ENCODE measurements at regions not wholly inside any gene's neighbourhood (a gene's known extent, or its start where the extent isn't known, plus 50 kb on each side); places are given as distances from the start of the nearest gene placed in this dataset.

DNA sequence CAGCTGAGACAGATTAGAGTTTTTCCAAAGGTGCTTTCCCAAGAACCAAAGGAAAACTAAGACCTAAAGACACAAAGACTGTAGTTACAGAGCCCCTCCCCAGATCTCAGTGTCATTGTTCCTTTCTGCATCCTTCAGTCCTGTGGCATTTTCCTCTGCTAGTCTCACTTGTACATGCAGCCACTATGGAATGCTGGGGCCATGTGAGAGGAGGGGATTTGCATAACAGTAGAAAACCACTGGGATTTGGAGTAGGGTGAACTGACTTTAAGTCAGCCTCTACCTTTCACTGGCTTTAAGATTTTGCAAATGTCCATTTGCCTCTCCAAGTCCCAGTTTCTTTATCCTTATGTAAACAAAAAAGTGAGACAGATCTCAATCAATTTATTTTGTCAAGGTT, 119.4 kb upstream of the F3 start:
- TF ChIP-seq, protein P1, sequence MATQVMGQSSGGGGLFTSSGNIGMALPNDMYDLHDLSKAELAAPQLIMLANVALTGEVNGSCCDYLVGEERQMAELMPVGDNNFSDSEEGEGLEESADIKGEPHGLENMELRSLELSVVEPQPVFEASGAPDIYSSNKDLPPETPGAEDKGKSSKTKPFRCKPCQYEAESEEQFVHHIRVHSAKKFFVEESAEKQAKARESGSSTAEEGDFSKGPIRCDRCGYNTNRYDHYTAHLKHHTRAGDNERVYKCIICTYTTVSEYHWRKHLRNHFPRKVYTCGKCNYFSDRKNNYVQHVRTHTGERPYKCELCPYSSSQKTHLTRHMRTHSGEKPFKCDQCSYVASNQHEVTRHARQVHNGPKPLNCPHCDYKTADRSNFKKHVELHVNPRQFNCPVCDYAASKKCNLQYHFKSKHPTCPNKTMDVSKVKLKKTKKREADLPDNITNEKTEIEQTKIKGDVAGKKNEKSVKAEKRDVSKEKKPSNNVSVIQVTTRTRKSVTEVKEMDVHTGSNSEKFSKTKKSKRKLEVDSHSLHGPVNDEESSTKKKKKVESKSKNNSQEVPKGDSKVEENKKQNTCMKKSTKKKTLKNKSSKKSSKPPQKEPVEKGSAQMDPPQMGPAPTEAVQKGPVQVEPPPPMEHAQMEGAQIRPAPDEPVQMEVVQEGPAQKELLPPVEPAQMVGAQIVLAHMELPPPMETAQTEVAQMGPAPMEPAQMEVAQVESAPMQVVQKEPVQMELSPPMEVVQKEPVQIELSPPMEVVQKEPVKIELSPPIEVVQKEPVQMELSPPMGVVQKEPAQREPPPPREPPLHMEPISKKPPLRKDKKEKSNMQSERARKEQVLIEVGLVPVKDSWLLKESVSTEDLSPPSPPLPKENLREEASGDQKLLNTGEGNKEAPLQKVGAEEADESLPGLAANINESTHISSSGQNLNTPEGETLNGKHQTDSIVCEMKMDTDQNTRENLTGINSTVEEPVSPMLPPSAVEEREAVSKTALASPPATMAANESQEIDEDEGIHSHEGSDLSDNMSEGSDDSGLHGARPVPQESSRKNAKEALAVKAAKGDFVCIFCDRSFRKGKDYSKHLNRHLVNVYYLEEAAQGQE (IDR thresholded peaks at IDR 0.05; ENCODE audit: insufficient read depth in 1 of 2, low read depth in 2 of 2, low read length in 2 of 2): no peak
- TF ChIP-seq POLR2AphosphoS5 (IDR thresholded peaks at IDR 0.05; ENCODE audit: low read depth, low read length) (no peak), SIN3A (IDR thresholded peaks at IDR 0.05; ENCODE audit: borderline replicate concordance, insufficient read depth, low read length) (no peak), FOXP2 (optimal IDR thresholded peaks at IDR 0.05; ENCODE audit: borderline replicate concordance, extremely low read depth, extremely low read length, insufficient read depth) (no peak), TAF1 (IDR thresholded peaks at IDR 0.05; ENCODE audit: borderline replicate concordance, insufficient read depth, low read length) (no peak)

- no peak for TF ChIP-seq SIN3A (IDR thresholded peaks at IDR 0.05; ENCODE audit: borderline replicate concordance, insufficient read depth, low read length)
- TF ChIP-seq TAF1 (IDR thresholded peaks at IDR 0.05; ENCODE audit: borderline replicate concordance, insufficient read depth, low read length): no peak
- TF ChIP-seq, protein P1 (IDR thresholded peaks at IDR 0.05; ENCODE audit: insufficient read depth in 1 of 2, low read depth in 2 of 2, low read length in 2 of 2): no peak
- no peak for TF ChIP-seq POLR2AphosphoS5 (IDR thresholded peaks at IDR 0.05; ENCODE audit: low read depth, low read length)
- no peak for TF ChIP-seq FOXP2 (optimal IDR thresholded peaks at IDR 0.05; ENCODE audit: borderline replicate concordance, extremely low read depth, extremely low read length, insufficient read depth)
Observed at GRCh38 chr1:94660258-94660657, 118.7 kb upstream of the F3 start.

DNA sequence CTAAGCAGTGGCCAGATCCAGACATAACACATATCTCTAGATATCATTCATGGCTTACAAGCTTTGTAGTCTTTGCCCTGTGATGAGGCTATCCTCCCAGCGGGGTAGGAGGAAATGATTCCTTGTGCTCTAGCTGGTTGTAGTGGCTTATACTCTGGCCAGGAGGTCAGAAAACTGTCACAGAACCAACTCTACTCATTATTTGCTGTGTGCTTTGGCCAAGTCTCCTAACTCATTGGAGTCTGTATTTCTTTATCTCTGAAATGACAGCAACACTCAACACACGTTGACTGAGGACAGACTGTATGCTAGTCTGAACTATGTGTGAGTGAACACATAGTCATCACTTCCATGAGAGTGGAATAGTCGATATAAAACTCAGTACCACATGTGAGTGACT, 116.7 kb upstream of the F3 start:
- TF ChIP-seq, protein P1 (IDR thresholded peaks at IDR 0.05; ENCODE audit: insufficient read depth in 1 of 2, low read depth in 2 of 2, low read length in 2 of 2): no peak
- no peak for TF ChIP-seq TAF1 (IDR thresholded peaks at IDR 0.05; ENCODE audit: borderline replicate concordance, insufficient read depth, low read length)

DNA sequence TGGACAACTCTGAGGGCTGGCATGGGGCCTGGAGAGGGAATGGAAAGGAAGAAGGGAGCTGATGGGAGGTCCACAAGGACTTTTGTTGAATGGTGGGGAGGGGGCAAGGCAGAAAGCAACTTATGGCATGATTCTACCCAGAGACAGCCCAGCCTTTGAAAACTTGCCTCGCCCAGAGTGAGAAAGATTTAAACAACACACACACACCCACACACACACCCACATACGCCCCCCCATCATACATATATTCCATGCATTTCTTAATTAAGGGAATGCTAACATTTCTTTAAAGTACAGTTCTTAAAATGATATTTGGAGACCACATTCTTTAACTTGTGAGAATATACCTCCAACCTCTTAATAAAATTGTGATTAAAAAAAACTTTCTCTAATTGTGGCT, 115.4 kb upstream of the F3 start:
- TF ChIP-seq FOXP2 (optimal IDR thresholded peaks at IDR 0.05; ENCODE audit: borderline replicate concordance, extremely low read depth, extremely low read length, insufficient read depth) (no peak), TAF1 (IDR thresholded peaks at IDR 0.05; ENCODE audit: borderline replicate concordance, insufficient read depth, low read length) (no peak), SIN3A (IDR thresholded peaks at IDR 0.05; ENCODE audit: borderline replicate concordance, insufficient read depth, low read length) (no peak), POLR2AphosphoS5 (IDR thresholded peaks at IDR 0.05; ENCODE audit: low read depth, low read length) (no peak)
- TF ChIP-seq, protein P1 (IDR thresholded peaks at IDR 0.05; ENCODE audit: insufficient read depth in 1 of 2, low read depth in 2 of 2, low read length in 2 of 2): no peak

DNA sequence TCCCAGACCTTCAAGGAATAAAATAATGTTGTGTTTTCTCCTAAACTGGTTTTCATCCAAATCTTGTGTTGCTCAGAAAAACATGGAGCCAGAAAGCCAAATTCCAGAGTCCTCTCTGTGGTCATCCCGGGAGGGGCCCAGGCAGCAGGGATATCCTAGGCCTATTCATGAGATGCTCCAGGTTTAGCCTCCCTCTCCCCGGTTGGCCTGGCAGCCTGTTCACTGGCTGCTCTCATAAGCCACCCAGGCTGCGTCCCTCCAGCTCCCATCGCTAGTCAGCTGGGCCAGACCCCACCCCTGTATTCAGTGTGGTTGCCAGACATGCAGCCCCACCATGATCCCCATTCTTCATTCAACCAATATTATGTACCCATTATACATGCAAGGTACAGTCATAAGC, 113.4 kb upstream of the F3 start:
- TF ChIP-seq POLR2AphosphoS5 (IDR thresholded peaks at IDR 0.05; ENCODE audit: low read depth, low read length) (no peak), TAF1 (IDR thresholded peaks at IDR 0.05; ENCODE audit: borderline replicate concordance, insufficient read depth, low read length) (no peak), FOXP2 (optimal IDR thresholded peaks at IDR 0.05; ENCODE audit: borderline replicate concordance, extremely low read depth, extremely low read length, insufficient read depth) (no peak), SIN3A (IDR thresholded peaks at IDR 0.05; ENCODE audit: borderline replicate concordance, insufficient read depth, low read length) (no peak)
- TF ChIP-seq, protein P1 (IDR thresholded peaks at IDR 0.05; ENCODE audit: insufficient read depth in 1 of 2, low read depth in 2 of 2, low read length in 2 of 2): no peak
